IMR-90 (cell line): ENCODE measurements at regions not wholly inside any gene's neighbourhood (a gene's known extent, or its start where the extent isn't known, plus 50 kb on each side); places are given as distances from the start of the nearest gene placed in this dataset.

Source experiments
- ATAC-seq: fragments of 200-7000 bp; cut with Tn5 transposase; 2 replicates; pipeline ENCODE4 v1.9.1; 2020; ENCODE audit warnings: low read depth, mild to moderate bottlenecking, moderate library complexity
- BruUV-seq: library from RNA; stranded (reverse); fragments of 400-500 nt; replicated peaks from 2 replicates; lab custom pipeline; 2021; lab: Mats Ljungman, UMichigan
- CTCF ChIA-PET: fragments of 300-600 bp; formaldehyde crosslinking; extraction: SDS; loops from one replicate; lab custom pipeline; 2021; ENCODE audit warnings: antibody characterized with exemption; lab: Yijun Ruan, JAX
- POLR2A ChIA-PET: fragments of 300-600 bp; sonication (Branson Sonifier 250); formaldehyde crosslinking; loops from one replicate; lab custom pipeline; 2022; ENCODE audit warnings: antibody characterized with exemption; ENCODE audit not compliant: unreplicated experiment; lab: Charles Lee
- DNase-seq: peaks from one replicate; pipeline ENCODE4 v3.0.0; 2013
- H2AFZ ChIP-seq: replicated peaks from 2 replicates; pipeline ENCODE3; 2013; ENCODE audit warnings: low read length, mild to moderate bottlenecking; ENCODE audit not compliant: poor library complexity
- H2AK5ac ChIP-seq: 2 replicates; pipeline ENCODE4 v1.6.1; 2013; ENCODE audit warnings: low read depth, low read length, inconsistent platforms
- H2AK9ac ChIP-seq: replicated peaks from 2 replicates; pipeline ENCODE3; 2013; ENCODE audit warnings: mild to moderate bottlenecking, low read depth, low read length, moderate library complexity; ENCODE audit not compliant: poor library complexity
- H2BK120ac ChIP-seq: 2 replicates; pipeline ENCODE4 v1.6.1; 2013; ENCODE audit warnings: low read depth, low read length, inconsistent platforms
- H2BK15ac ChIP-seq: 3 replicates; pipeline ENCODE4 v1.6.1; 2013; ENCODE audit warnings: low read depth, low read length, inconsistent platforms
- H2BK20ac ChIP-seq: 2 replicates; pipeline ENCODE4 v1.6.1; 2013; ENCODE audit warnings: low read depth, mild to moderate bottlenecking, inconsistent platforms, low read length, moderate library complexity
- H2BK5ac ChIP-seq: 2 replicates; pipeline ENCODE4 v1.6.1; 2013; ENCODE audit warnings: mild to moderate bottlenecking, low read depth, low read length, inconsistent platforms; ENCODE audit not compliant: poor library complexity, severe bottlenecking
- H3K14ac ChIP-seq: replicated peaks from 2 replicates; pipeline ENCODE4 v1.6.1; 2013; ENCODE audit warnings: low read depth, low read length, inconsistent platforms
- H3K18ac ChIP-seq: 2 replicates; pipeline ENCODE4 v1.6.1; 2013; ENCODE audit warnings: low read depth, low read length, control low read depth
- H3K23ac ChIP-seq: 2 replicates; pipeline ENCODE4 v1.6.1; 2013; ENCODE audit warnings: low read depth, low read length, inconsistent platforms
- H3K27ac ChIP-seq: 2 replicates; pipeline ENCODE4 v1.5.1; 2013; ENCODE audit warnings: mild to moderate bottlenecking, control low read depth, low read length; ENCODE audit not compliant: insufficient read depth
- H3K27me3 ChIP-seq: 2 replicates; pipeline ENCODE4 v1.6.1; 2013; ENCODE audit warnings: low read length; ENCODE audit not compliant: control insufficient read depth, insufficient read depth
- H3K36me3 ChIP-seq: 2 replicates; pipeline ENCODE4 v1.6.1; 2013; ENCODE audit warnings: low read length, mixed read lengths; ENCODE audit not compliant: control insufficient read depth, insufficient read depth
- H3K4ac ChIP-seq: 2 replicates; pipeline ENCODE4 v1.6.1; 2013; ENCODE audit warnings: low read depth, low read length, inconsistent platforms
- H3K4me1 ChIP-seq: 2 replicates; pipeline ENCODE4 v1.6.1; 2013; ENCODE audit warnings: low read length, mixed read lengths; ENCODE audit not compliant: control insufficient read depth, insufficient read depth
- H3K4me2 ChIP-seq: 2 replicates; pipeline ENCODE4 v1.6.1; 2013; ENCODE audit warnings: low read depth, mild to moderate bottlenecking, control low read depth, low read length, moderate library complexity
- H3K4me3 ChIP-seq: 2 replicates; pipeline ENCODE4 v1.5.1; 2013; ENCODE audit warnings: low read depth, mild to moderate bottlenecking, control low read depth, low read length, moderate library complexity; ENCODE audit not compliant: insufficient read depth
- H3K56ac ChIP-seq: 2 replicates; pipeline ENCODE4 v1.6.1; 2013; ENCODE audit warnings: low read length, inconsistent platforms; ENCODE audit not compliant: insufficient read depth; ENCODE audit errors: extremely low read depth
- H3K79me1 ChIP-seq, 2 experiments: 2 replicates each; pipeline ENCODE4 v1.6.1; 2013; ENCODE audit warnings: low read length in 2 of 2, inconsistent platforms in 1 of 2, low read depth in 1 of 2
- H3K9ac ChIP-seq: 2 replicates; pipeline ENCODE4 v1.6.1; 2013; ENCODE audit warnings: low read depth, low read length, control low read depth
- H3K9me1 ChIP-seq: 2 replicates; pipeline ENCODE4 v1.6.1; 2013; ENCODE audit warnings: low read length, inconsistent platforms; ENCODE audit not compliant: insufficient read depth
- H3K9me3 ChIP-seq: 2 replicates; pipeline ENCODE4 v1.6.1; 2013; ENCODE audit warnings: low read length; ENCODE audit not compliant: control insufficient read depth, insufficient read depth
- H4K20me1 ChIP-seq: 2 replicates; pipeline ENCODE4 v1.6.1; 2013; ENCODE audit warnings: low read length, inconsistent platforms; ENCODE audit not compliant: insufficient read depth
- H4K5ac ChIP-seq: 2 replicates; pipeline ENCODE4 v1.6.1; 2013; ENCODE audit warnings: mild to moderate bottlenecking, low read depth, low read length, control low read depth
- H4K8ac ChIP-seq, 2 experiments: 2 replicates each; pipeline ENCODE4 v1.6.1; 2013; ENCODE audit warnings: low read depth in 2 of 2, low read length in 2 of 2, control low read depth in 1 of 2, inconsistent platforms in 1 of 2
- H4K91ac ChIP-seq: 2 replicates; pipeline ENCODE4 v1.6.1; 2013; ENCODE audit warnings: low read depth, low read length, inconsistent platforms; ENCODE audit not compliant: insufficient read depth
- BHLHE40 ChIP-seq: fragments of 150-350 bp; IDR thresholded peaks from 2 replicates; pipeline ENCODE4 v1.6.1; 2016; ENCODE audit warnings: mild to moderate bottlenecking, low read depth, low read length
- CEBPB ChIP-seq: IDR thresholded peaks from 2 replicates; pipeline ENCODE4 v1.6.1; 2012; ENCODE audit warnings: low read depth, low read length, improper control_type of control experiment
- CHD1 ChIP-seq: IDR thresholded peaks from 2 replicates; pipeline ENCODE4 v1.6.1; 2012; ENCODE audit warnings: low read depth, low read length, improper control_type of control experiment
- MAFK ChIP-seq: IDR thresholded peaks from 2 replicates; pipeline ENCODE4 v1.6.1; 2012; ENCODE audit warnings: low read depth, low read length, improper control_type of control experiment
- MAZ ChIP-seq: IDR thresholded peaks from 2 replicates; pipeline ENCODE4 v1.6.1; 2012; ENCODE audit warnings: low read depth, mild to moderate bottlenecking, low read length, improper control_type of control experiment, moderate library complexity, borderline replicate concordance
- MXI1 ChIP-seq: IDR thresholded peaks from 2 replicates; pipeline ENCODE4 v1.6.1; 2012; ENCODE audit warnings: low read depth, mild to moderate bottlenecking, low read length, moderate library complexity, borderline replicate concordance
- NFE2L2 ChIP-seq: fragments of 150-350 bp; IDR thresholded peaks from 2 replicates; pipeline ENCODE4 v1.6.1; 2016; ENCODE audit warnings: low read depth, mild to moderate bottlenecking, low read length
- POLR2A ChIP-seq: IDR thresholded peaks from 2 replicates; pipeline ENCODE4 v1.6.1; 2012; ENCODE audit warnings: mild to moderate bottlenecking, low read depth, low read length
- RAD21 ChIP-seq: IDR thresholded peaks from 2 replicates; pipeline ENCODE4 v1.6.1; 2012; ENCODE audit warnings: low read length, improper control_type of control experiment
- RCOR1 ChIP-seq: IDR thresholded peaks from 2 replicates; pipeline ENCODE4 v1.6.1; 2012; ENCODE audit warnings: mild to moderate bottlenecking, low read length, improper control_type of control experiment; ENCODE audit not compliant: insufficient replicate concordance
- RFX5 ChIP-seq: IDR thresholded peaks from 2 replicates; pipeline ENCODE4 v1.8.0; 2012; ENCODE audit warnings: low read depth, mild to moderate bottlenecking, low read length, moderate library complexity
- SMC3 ChIP-seq: fragments of 150-350 bp; IDR thresholded peaks from 2 replicates; pipeline ENCODE4 v1.6.1; 2016; ENCODE audit warnings: low read depth, mild to moderate bottlenecking, antibody characterized with exemption, low read length, moderate library complexity
- whole genome bisulfite sequencing, 2 experiments: methylation state at CpG; one replicate each; pipeline versions ENCODE4 v1.1.5 to v1.1.7; 2013; ENCODE audit warnings: missing lambda C conversion rate in 2 of 2; ENCODE audit not compliant: insufficient read length in 1 of 2; ENCODE audit errors: extremely low coverage in 2 of 2; 5-methylcytosine and 5-hydroxymethylcytosine counted together
- dilution Hi-C: fragments of 300-500 bp; cut with HindIII; formaldehyde crosslinking; loops from one replicate; pipeline ENCODE4 v1.14.3; 2018; ENCODE audit warnings: low sequenced_read_pairs; ENCODE audit not compliant: unreplicated experiment
- in situ Hi-C: fragments of 300-500 bp; cut with MboI; formaldehyde crosslinking; loops from 3 replicates; pipeline ENCODE4 v1.14.3; 2019; ENCODE audit warnings: low sequenced_read_pairs, inconsistent platforms, mixed read lengths
- intact Hi-C: fragments of 100-400 bp; cut with micrococcal nuclease; formaldehyde crosslinking; loops from 2 replicates; pipeline ENCODE4 v1.10.0; 2022
- TF ChIP-seq, protein P1 (sequence below): fragments of 150-350 bp; IDR thresholded peaks from 2 replicates; pipeline ENCODE4 v1.6.1; 2017; ENCODE audit warnings: mild to moderate bottlenecking, antibody characterized with exemption, low read length, low read depth
- TF ChIP-seq, protein P2 (sequence below): fragments of 150-350 bp; IDR thresholded peaks from 2 replicates; pipeline ENCODE4 v1.6.1; 2016; ENCODE audit warnings: low read depth, mild to moderate bottlenecking, low read length, moderate library complexity, borderline replicate concordance
- TF ChIP-seq, protein P3 (sequence below): conservative IDR thresholded peaks from 2 replicates; pipeline ENCODE4 v1.5.1; 2012; ENCODE audit warnings: mild to moderate bottlenecking, low read depth, low read length, improper control_type of control experiment

DNA sequence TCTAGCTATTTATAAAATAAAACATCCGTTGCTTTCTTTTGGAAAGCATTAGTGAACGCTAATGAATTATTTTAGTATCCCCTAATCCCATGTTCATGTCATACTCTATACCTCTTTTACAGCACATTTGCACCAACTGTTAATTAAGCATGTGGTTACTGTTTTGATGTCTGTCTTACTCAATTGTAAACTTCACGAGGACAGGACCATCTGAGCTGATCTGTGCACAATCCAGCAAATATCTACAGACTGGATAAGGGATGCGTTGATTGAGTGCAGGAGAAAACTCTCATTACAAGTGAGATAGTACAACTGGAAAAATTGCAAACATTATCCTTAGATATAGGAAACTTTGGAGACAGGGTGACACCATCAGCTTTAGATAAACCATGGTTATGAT is 201.1 kb downstream of the PCDH20 start:
- Histone ChIP-seq H3K18ac (no peak overlapping the region), H3K4me3 (no peak overlapping the region), H3K23ac (no peak overlapping the region), H3K9me1 (no peaks in the 10 kb centered on the region), H3K36me3 (no peaks in the 10 kb centered on the region), H3K27ac (no peak overlapping the region), H3K4me2 (no peak overlapping the region), H3K4ac (no peak overlapping the region), H3K9me3 (no peaks in the 10 kb centered on the region), H3K4me1 (no peaks in the 10 kb centered on the region), H2AK5ac (no peak overlapping the region), H4K91ac (no peak overlapping the region), H2BK20ac (no peak overlapping the region), H4K20me1 (no peaks in the 10 kb centered on the region), H3K56ac (no peak overlapping the region), H2BK5ac (no peak overlapping the region), H2BK120ac (no peak overlapping the region), H3K14ac (no peak overlapping the region), H4K5ac (no peak overlapping the region), H4K8ac (no peak overlapping the region), H2AFZ (no peak overlapping the region), H3K9ac (no peak overlapping the region), H2AK9ac (no peak overlapping the region), H3K79me1 (no peaks in the 10 kb centered on the region), H3K27me3 (no peaks in the 10 kb centered on the region), H2BK15ac (no peak overlapping the region)
- in situ Hi-C loops = no loop called here
- ChIA-PET POLR2A (no interaction called here), CTCF (no interaction called here)
- no TSS peak for BruUV-seq
- ATAC-seq (no peak), DNase-seq (no peak)
- no peak for TF ChIP-seq MAZ
- no peak for TF ChIP-seq MAFK
- TF ChIP-seq SMC3 = no peak
- TF ChIP-seq RFX5 = no peak
- no peak for TF ChIP-seq NFE2L2
- no peak for TF ChIP-seq POLR2A
- TF ChIP-seq CEBPB = no peak
- TF ChIP-seq MXI1 = no peak
- TF ChIP-seq, protein P1, sequence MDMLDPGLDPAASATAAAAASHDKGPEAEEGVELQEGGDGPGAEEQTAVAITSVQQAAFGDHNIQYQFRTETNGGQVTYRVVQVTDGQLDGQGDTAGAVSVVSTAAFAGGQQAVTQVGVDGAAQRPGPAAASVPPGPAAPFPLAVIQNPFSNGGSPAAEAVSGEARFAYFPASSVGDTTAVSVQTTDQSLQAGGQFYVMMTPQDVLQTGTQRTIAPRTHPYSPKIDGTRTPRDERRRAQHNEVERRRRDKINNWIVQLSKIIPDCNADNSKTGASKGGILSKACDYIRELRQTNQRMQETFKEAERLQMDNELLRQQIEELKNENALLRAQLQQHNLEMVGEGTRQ = no peak
- no peak for TF ChIP-seq CHD1
- no peak for TF ChIP-seq RCOR1
- TF ChIP-seq, protein P2, sequence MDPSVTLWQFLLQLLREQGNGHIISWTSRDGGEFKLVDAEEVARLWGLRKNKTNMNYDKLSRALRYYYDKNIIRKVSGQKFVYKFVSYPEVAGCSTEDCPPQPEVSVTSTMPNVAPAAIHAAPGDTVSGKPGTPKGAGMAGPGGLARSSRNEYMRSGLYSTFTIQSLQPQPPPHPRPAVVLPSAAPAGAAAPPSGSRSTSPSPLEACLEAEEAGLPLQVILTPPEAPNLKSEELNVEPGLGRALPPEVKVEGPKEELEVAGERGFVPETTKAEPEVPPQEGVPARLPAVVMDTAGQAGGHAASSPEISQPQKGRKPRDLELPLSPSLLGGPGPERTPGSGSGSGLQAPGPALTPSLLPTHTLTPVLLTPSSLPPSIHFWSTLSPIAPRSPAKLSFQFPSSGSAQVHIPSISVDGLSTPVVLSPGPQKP = no peak
- TF ChIP-seq BHLHE40 = no peak
- TF ChIP-seq, protein P3, sequence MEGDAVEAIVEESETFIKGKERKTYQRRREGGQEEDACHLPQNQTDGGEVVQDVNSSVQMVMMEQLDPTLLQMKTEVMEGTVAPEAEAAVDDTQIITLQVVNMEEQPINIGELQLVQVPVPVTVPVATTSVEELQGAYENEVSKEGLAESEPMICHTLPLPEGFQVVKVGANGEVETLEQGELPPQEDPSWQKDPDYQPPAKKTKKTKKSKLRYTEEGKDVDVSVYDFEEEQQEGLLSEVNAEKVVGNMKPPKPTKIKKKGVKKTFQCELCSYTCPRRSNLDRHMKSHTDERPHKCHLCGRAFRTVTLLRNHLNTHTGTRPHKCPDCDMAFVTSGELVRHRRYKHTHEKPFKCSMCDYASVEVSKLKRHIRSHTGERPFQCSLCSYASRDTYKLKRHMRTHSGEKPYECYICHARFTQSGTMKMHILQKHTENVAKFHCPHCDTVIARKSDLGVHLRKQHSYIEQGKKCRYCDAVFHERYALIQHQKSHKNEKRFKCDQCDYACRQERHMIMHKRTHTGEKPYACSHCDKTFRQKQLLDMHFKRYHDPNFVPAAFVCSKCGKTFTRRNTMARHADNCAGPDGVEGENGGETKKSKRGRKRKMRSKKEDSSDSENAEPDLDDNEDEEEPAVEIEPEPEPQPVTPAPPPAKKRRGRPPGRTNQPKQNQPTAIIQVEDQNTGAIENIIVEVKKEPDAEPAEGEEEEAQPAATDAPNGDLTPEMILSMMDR = no peak
- TF ChIP-seq RAD21 = no peak
- dilution Hi-C loops = no loop called here
- intact Hi-C loops = no loop called here
- no CpG with 5 or more reads among the region's 4 CpGs for WGBS, 2 experiments
